Progenitor cell of endocrine pancreas (in vitro differentiated cells): ENCODE measurements at regions not wholly inside any gene's neighbourhood (a gene's known extent, or its start where the extent isn't known, plus 50 kb on each side); places are given as distances from the start of the nearest gene placed in this dataset.

Source experiments
- DNase-seq: peaks from one replicate; pipeline ENCODE4 v3.0.0; 2021; ENCODE audit warnings: low spot score; ENCODE audit not compliant: unreplicated experiment
- H3K27ac Mint-ChIP-seq: 2 replicates; pipeline ENCODE4 v1.8.0; 2021; ENCODE audit warnings: mild to moderate bottlenecking, moderate library complexity, mixed read lengths
- H3K27me3 Mint-ChIP-seq: 2 replicates; pipeline ENCODE4 v1.8.0; 2021; ENCODE audit warnings: mixed read lengths
- H3K36me3 Mint-ChIP-seq: 2 replicates; pipeline ENCODE4 v1.8.0; 2022; ENCODE audit warnings: mixed read lengths; ENCODE audit not compliant: insufficient read depth
- H3K4me1 Mint-ChIP-seq: 2 replicates; pipeline ENCODE4 v1.8.0; 2021; ENCODE audit warnings: low read depth, mixed read lengths
- H3K4me3 Mint-ChIP-seq: 2 replicates; pipeline ENCODE4 v1.8.0; 2021; ENCODE audit warnings: low read depth, mild to moderate bottlenecking, moderate library complexity, mixed read lengths
- H3K9me3 Mint-ChIP-seq: 2 replicates; pipeline ENCODE4 v1.8.0; 2021; ENCODE audit warnings: low read depth, mixed read lengths
- CTCF ChIP-seq: fragments of 200-600 bp; sonication (generic); IDR thresholded peaks from one replicate; pipeline ENCODE4 v1.5.0; 2021; ENCODE audit warnings: antibody characterized with exemption, mild to moderate bottlenecking; ENCODE audit not compliant: unreplicated experiment

GRCh38 chr3:69532547-69533224, 146.8 kb upstream of the FRMD4B start:
- Mint-ChIP-seq H3K4me3 (no peak overlapping the region), H3K36me3 (peaks cover 1% of the 10 kb centered on the region), H3K9me3 (no peaks in the 10 kb centered on the region), H3K4me1 (peaks cover 18% of the 10 kb centered on the region), H3K27ac (no peak overlapping the region), H3K27me3 (no peaks in the 10 kb centered on the region)
- TF ChIP-seq CTCF: no peak
- no peak for DNase-seq

GRCh38 chr3:69531576-69532546, 146.0 kb upstream of the FRMD4B start:
- Mint-ChIP-seq H3K27ac (no peak overlapping the region), H3K4me3 (no peak overlapping the region), H3K27me3 (no peaks in the 10 kb centered on the region), H3K9me3 (no peaks in the 10 kb centered on the region), H3K4me1 (peaks cover 18% of the 10 kb centered on the region), H3K36me3 (peaks cover 1% of the 10 kb centered on the region)
- DNase-seq: no peak
- no peak for TF ChIP-seq CTCF

GRCh38 chr3:69530554-69530953, 144.7 kb upstream of the FRMD4B start:
- TF ChIP-seq CTCF: no peak
- no peak overlapping the region for H3K4me3 Mint-ChIP-seq
- peaks cover 1% of the 10 kb centered on the region for H3K36me3 Mint-ChIP-seq
- no peak overlapping the region for H3K27ac Mint-ChIP-seq
- H3K27me3 Mint-ChIP-seq: no peaks in the 10 kb centered on the region
- H3K4me1 Mint-ChIP-seq: peaks cover 18% of the 10 kb centered on the region
- H3K9me3 Mint-ChIP-seq: no peaks in the 10 kb centered on the region
- DNase-seq: no peak

- Mint-ChIP-seq H3K4me3 (no peak overlapping the region), H3K27me3 (no peaks in the 10 kb centered on the region), H3K36me3 (peaks cover 1% of the 10 kb centered on the region), H3K4me1 (peaks cover 13% of the 10 kb centered on the region), H3K9me3 (no peaks in the 10 kb centered on the region), H3K27ac (no peak overlapping the region)
- TF ChIP-seq CTCF: no peak
- DNase-seq: no peak
Measured at GRCh38 chr3:69527498-69527897, 141.6 kb upstream of the FRMD4B start.

GRCh38 chr3:69524816-69525215, 138.9 kb upstream of the FRMD4B start:
- Mint-ChIP-seq H3K27me3 (no peaks in the 10 kb centered on the region), H3K4me3 (no peak overlapping the region), H3K4me1 (peaks cover 2% of the 10 kb centered on the region), H3K27ac (no peak overlapping the region), H3K9me3 (no peaks in the 10 kb centered on the region), H3K36me3 (no peaks in the 10 kb centered on the region)
- TF ChIP-seq CTCF: no peak
- no peak for DNase-seq
